ENCODE measurements at regions not wholly inside any gene's neighbourhood (a gene's known extent, or its start where the extent isn't known, plus 50 kb on each side); places are given as distances from the start of the nearest gene placed in this dataset.
"Not testable (repeated sequence)": the region's sequence is repeated elsewhere in the genome, so short reads cannot be mapped to it uniquely, and the experiment has no call there.

GRCh38 chrX:131881194-131881593 lies 141.9 kb upstream of the STK26 start:
- Mint-ChIP-seq H3K36me3 (ENCODE audit: low read depth) (peaks cover 4% of the 10 kb centered on the region), H3K27ac (no peak overlapping the region), H3K4me3 (no peak overlapping the region), H3K9me3 (peaks cover 22% of the 10 kb centered on the region), H3K27me3 (ENCODE audit: low read depth, poor library complexity) (peaks cover 7% of the 10 kb centered on the region), H3K4me1 (peaks cover 11% of the 10 kb centered on the region)
- DNase-seq = no peak
- TF ChIP-seq CTCF (IDR thresholded peaks at IDR 0.05) = no peak

- H3K36me3 Mint-ChIP-seq (ENCODE audit: low read depth); DNase-seq; H3K4me3 Mint-ChIP-seq; H3K27me3 Mint-ChIP-seq (ENCODE audit: low read depth, poor library complexity); H3K27ac Mint-ChIP-seq: not testable (repeated sequence)
- Mint-ChIP-seq H3K4me1 (peaks cover 27% of the 10 kb centered on the region), H3K9me3 (peaks cover 29% of the 10 kb centered on the region)
Measured at GRCh38 chrX:131885042-131885441, 138.1 kb upstream of the STK26 start.

- not testable (repeated sequence) for H3K36me3 Mint-ChIP-seq (ENCODE audit: low read depth); H3K27ac Mint-ChIP-seq; H3K27me3 Mint-ChIP-seq (ENCODE audit: low read depth, poor library complexity); DNase-seq; H3K9me3 Mint-ChIP-seq; H3K4me3 Mint-ChIP-seq
- peaks cover 44% of the 10 kb centered on the region for H3K4me1 Mint-ChIP-seq
Measured at GRCh38 chrX:131893857-131894256, 129.2 kb upstream of the STK26 start.

GRCh38 chrX:131894995-131895394 lies 128.1 kb upstream of the STK26 start:
- H3K27ac Mint-ChIP-seq = peak overlapping the region; percentile 86
- no peak for TF ChIP-seq CTCF (IDR thresholded peaks at IDR 0.05)

GRCh38 chrX:131895807-131896206 lies 127.3 kb upstream of the STK26 start:
- TF ChIP-seq CTCF (IDR thresholded peaks at IDR 0.05) = no peak
- no peak for DNase-seq
- peaks cover 8% of the 10 kb centered on the region for H3K9me3 Mint-ChIP-seq

More at GRCh38 chrX:131894995-131895394, 128.1 kb upstream of the STK26 start:
- Mint-ChIP-seq H3K27me3 (ENCODE audit: low read depth, poor library complexity) (peaks cover 14% of the 10 kb centered on the region), H3K9me3 (peaks cover 8% of the 10 kb centered on the region), H3K36me3 (ENCODE audit: low read depth) (peaks cover 5% of the 10 kb centered on the region), H3K4me1 (peaks cover 36% of the 10 kb centered on the region), H3K4me3 (no peak overlapping the region)
- DNase-seq = no peak

GRCh38 chrX:131901546-131901945 lies 121.6 kb upstream of the STK26 start:
- no peak for DNase-seq
- TF ChIP-seq CTCF (IDR thresholded peaks at IDR 0.05) = no peak
- Mint-ChIP-seq H3K4me1 (peaks cover 13% of the 10 kb centered on the region), H3K27ac (no peak overlapping the region), H3K36me3 (ENCODE audit: low read depth) (no peaks in the 10 kb centered on the region), H3K9me3 (no peaks in the 10 kb centered on the region), H3K27me3 (ENCODE audit: low read depth, poor library complexity) (peaks cover 12% of the 10 kb centered on the region), H3K4me3 (no peak overlapping the region)

More at GRCh38 chrX:131895807-131896206, 127.3 kb upstream of the STK26 start:
- peaks cover 14% of the 10 kb centered on the region for H3K27me3 Mint-ChIP-seq (ENCODE audit: low read depth, poor library complexity)
- peaks cover 28% of the 10 kb centered on the region for H3K4me1 Mint-ChIP-seq
- H3K27ac Mint-ChIP-seq = peak overlapping the region; percentile 86
- no peak overlapping the region for H3K4me3 Mint-ChIP-seq
- H3K36me3 Mint-ChIP-seq (ENCODE audit: low read depth) = peaks cover 5% of the 10 kb centered on the region

GRCh38 chrX:131907488-131908314 lies 115.4 kb upstream of the STK26 start:
- Mint-ChIP-seq H3K27me3 (ENCODE audit: low read depth, poor library complexity) (peaks cover 9% of the 10 kb centered on the region), H3K36me3 (ENCODE audit: low read depth) (no peaks in the 10 kb centered on the region), H3K4me1 (no peaks in the 10 kb centered on the region), H3K9me3 (peaks cover 5% of the 10 kb centered on the region), H3K4me3 (no peak overlapping the region), H3K27ac (no peak overlapping the region)
- no peak for DNase-seq
- TF ChIP-seq CTCF (IDR thresholded peaks at IDR 0.05) = no peak

Measured in nephron progenitor cell (in vitro differentiated cells).